GM18951 (cell line): ENCODE measurements at regions not wholly inside any gene's neighbourhood (a gene's known extent, or its start where the extent isn't known, plus 50 kb on each side); places are given as distances from the start of the nearest gene placed in this dataset.
"Not testable (repeated sequence)": the region's sequence is repeated elsewhere in the genome, so short reads cannot be mapped to it uniquely, and the experiment has no call there.

Experiments used
- POLR2A ChIP-seq: IDR thresholded peaks from 4 replicates; pipeline ENCODE4 v1.6.1; 2011; ENCODE audit warnings: mild to moderate bottlenecking; ENCODE audit not compliant: insufficient read length, insufficient read depth; ENCODE audit errors: extremely low read depth
- in situ Hi-C: fragments of 300-500 bp; cut with MboI; formaldehyde crosslinking; loops from one replicate; pipeline ENCODE4 v1.12.0; 2022; ENCODE audit warnings: low sequenced_read_pairs, mixed read lengths, inconsistent platforms; ENCODE audit not compliant: unreplicated experiment

DNA sequence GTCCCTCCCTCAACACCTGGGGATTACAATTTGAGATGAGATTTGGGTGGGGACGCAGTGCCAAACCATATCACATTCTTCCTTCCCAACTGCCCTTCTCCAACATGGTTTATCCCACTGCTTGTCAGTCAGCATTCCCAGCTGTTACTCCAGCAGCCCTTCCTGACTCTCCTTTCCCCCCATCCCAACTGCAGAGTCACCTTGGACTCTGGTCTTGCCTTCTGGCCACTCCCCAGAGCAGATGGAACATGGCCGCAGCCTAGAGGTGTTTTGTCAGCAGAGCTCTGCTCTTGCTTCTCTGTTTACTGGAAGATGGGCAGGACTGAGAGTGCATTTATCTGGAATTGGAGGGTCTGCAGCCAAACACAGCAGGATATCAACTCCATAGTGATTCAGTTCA, 51.2 kb upstream of the MEX3C start:
- in situ Hi-C loops = no loop called here
- TF ChIP-seq POLR2A = no peak

DNA sequence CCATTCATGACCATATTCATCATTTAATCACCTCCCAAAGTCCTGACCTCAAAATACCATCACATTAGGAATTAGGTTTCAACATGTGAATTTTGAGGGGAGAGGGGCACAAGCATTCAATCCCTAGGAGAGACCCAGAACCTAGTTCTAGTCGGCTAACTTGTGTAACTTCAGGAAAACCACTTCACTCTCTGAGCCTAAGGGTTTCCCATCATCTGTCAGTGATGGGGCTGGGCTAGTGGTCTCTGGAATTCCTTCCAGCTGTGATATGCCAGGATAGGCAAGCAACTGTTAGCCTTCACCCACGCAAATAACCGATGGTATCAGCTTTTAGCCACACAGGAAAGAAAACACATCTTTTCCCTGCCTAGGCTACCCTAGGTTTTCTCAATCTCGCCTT, 52.5 kb upstream of the MEX3C start:
- in situ Hi-C loops = no loop called here
- TF ChIP-seq POLR2A = no peak

DNA sequence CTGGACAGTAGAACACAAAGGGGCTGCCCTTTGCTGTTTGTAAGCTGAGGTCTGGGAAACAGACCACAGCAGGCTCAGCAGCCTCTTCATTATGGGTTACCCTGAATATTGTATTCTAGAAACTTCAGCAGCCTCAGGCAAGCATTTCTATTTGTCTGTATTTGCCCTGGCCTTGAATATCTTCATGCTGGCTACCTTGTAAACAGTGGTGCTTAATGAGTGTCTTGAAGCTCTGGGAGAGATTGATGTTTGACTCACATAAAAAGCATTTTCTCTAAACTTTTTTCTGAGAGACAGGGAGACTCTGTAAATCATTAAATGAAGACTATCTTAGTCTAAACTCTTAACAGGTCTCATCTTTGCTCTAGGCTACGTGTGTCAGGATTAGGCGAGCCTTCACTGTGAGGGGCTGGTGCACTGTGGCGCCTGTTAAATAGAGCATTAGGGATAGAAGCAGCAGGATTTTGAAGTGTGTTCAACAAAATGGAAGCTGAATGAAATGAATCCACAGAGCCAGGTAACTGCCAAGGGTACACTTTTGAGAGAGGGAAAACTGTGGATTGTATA, 53.1 kb upstream of the MEX3C start:
- no peak for TF ChIP-seq POLR2A
- in situ Hi-C loops = no loop called here

DNA sequence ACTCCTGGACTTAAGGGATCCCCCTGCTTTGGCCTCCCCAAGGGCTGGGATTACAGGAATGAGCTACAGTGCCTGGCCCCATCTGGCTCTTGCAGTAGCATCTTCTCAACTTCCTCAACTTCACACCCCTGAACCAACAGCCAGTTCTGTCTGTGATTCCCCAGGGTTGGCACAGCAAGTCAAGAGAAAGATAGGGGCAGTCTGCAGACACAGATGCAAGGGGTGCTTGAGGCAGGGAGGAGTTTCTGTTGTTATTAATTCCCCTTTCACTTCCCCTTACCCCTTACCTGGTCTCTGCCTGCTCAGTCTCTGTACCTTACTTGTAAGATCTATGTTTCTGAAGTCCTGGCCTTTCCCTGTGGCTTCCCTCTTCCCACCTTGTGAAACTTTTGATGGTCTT, 54.1 kb upstream of the MEX3C start:
- in situ Hi-C loops = no loop called here
- TF ChIP-seq POLR2A = no peak

DNA sequence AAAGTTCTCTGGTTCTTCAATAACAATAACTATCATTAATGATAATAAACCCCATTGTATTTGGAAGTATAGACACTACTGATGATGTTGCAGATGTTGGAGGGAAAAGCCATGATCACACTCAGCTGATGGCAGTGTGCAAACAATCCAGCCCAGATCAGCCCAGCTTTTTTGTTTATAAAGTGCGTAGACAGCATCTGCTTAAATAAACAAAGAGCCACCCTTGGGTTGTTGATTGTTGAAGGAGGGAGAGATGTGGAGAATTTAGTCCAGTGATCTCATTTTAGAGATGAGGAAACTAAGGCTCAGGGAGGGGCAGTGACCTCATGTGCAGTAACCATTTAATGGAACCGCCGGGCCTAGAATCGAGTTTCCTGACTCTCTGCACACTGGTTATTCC, 56.0 kb upstream of the MEX3C start:
- no peak for TF ChIP-seq POLR2A
- in situ Hi-C loops = no loop called here

DNA sequence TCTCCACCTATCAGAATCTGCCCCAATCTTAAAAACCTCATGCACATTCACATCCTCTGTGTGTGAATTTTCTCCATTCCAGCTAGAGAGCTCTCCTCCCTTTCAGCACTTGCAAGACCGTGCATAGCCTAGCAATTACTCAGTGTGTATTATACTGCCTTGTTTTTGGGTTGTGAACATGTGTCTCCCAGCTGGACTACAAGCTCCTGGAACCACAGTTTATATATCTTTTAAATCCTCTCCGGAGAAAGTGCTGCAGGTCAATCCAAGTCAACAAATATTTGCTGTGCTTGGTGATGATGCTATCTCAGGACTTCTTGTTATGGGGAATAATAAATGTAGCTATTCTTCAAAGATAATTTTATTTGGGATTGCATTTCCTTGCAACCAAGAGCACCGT, 58.2 kb upstream of the MEX3C start:
- in situ Hi-C loops = no loop called here
- no peak for TF ChIP-seq POLR2A

DNA sequence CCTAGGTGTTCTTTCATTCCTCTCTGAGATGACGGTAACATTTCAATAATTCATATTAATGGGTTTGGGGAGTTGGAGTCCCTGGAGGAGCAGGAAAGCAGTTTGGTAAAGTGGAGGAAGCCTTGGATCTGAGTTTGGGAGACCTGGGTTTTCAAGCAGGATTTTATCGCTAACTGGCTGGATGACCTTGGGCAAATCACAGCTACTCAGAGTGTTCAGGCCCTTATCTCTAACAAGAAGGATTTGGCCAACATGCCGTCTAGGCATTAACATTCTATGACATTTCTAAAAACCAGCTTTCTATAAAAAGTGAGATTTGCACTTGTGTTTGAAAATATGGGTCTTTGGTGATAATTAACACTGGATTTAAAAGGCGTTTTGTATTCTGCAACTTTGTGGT, 59.7 kb upstream of the MEX3C start:
- in situ Hi-C loops = no loop called here
- TF ChIP-seq POLR2A = no peak

DNA sequence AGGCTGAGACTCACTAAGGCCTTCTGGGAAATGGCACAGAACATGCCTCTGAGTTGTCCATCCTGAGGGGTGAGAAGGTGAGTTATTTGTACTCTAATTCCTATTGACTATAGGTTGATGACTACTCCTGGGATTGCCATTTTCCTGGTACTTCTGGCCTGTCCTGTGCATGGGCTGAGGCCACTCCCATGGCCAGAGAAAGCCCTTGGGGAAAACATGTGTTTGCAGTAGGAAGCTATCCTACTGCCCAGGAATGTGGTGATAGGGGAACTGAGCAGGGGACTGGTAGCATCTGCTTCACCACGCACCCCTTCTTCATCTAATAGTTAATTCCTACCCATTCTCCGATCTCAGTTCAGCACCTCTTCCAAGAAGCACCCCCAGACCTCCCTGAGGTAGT, 62.6 kb upstream of the MEX3C start:
- in situ Hi-C loops = no loop called here
- no peak for TF ChIP-seq POLR2A

DNA sequence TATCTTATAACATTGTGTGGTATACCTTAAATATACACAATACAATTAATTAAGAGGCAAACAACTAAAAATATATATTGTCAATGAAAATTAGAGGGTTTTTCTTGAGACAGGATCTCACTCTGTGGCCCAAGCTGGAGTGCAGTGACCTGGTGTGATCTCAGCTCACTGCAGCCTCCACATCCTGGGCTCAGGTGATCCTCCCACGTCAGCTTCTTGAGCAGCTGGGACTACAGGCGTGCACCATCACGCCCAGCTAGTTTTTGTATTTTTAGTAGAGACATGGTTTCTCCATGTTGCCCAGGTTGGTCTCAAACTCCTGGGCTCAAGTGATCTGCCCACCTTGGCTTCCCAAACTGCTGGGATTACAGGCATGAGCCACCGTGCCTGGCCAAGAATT, 68.6 kb upstream of the MEX3C start:
- in situ Hi-C loops = not testable (repeated sequence)

DNA sequence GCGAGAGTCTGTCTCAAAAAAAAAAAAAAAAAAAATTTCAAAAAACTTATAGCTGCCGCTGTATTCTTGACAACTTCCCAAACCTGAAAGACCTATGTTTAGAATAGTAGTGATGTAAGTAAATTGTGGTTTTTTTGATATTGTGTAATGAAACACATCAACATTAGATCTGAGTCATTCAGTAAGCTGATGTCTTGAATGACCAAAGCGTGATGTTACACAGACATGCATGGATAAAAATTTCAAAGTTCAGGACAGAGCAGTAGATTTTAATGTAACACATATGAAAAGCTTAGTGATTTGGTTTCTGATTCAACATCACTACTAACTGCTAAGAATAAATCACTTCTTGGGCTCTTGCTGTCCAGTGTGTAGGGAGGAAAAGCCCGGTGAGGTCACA, 69.3 kb upstream of the MEX3C start:
- in situ Hi-C loops = no loop called here
- no peak for TF ChIP-seq POLR2A

DNA sequence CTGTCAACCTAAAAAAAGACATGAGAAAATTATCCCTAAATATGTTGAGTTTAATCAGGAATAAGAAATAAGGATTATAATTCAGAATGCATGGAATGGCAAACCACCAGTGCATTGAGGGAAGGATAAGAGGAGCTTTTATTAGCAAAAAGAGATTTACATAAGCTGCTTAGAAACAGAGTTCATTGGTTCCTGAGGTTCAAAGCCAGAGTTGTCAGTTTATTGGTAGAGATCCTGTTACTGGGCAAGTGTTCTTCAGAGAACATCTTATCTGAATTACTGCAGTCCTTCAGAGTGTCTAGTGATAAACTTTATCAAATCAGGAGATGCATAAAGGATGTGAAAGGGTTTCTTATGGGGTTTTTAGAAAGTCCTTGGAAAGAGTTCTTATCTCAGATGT, 76.0 kb upstream of the MEX3C start:
- in situ Hi-C loops = no loop called here
- TF ChIP-seq POLR2A = no peak

DNA sequence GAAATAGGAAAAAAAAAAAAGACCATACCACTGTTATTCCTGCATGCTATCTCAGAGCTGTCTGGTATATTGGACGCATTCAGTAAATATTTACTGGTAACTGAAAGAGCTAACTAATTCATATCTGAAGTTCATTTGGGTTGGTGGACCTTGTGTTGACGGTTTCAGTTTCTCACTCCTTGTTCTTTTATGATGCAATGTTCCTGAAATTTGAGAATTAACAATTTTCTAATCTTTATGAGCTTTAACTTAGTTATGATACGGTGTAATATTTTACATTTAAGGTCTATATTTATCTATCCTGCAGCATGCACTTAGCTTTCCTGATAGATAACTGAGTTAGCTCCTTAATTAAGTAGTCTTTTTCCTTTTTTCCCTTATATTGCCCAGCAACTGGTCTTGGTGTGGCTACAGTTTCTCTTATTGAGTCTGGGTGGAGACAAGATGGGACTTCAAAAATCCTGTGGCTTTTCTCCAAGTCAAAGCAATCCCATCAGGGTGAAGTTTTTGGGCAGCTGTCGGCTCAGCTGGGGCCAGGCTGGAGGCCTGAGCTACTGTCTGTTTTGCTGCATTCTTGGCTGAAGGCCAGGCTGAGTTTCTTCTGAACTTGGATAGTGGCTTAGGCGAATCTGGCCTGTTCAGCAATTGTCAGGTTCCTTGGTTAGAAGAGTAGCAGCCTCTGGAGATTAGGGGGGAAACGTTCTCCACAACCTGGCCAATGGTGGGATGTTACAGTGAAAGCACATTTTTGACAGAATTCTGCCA, 78.4 kb upstream of the MEX3C start:
- in situ Hi-C loops = no loop called here
- TF ChIP-seq POLR2A = no peak

DNA sequence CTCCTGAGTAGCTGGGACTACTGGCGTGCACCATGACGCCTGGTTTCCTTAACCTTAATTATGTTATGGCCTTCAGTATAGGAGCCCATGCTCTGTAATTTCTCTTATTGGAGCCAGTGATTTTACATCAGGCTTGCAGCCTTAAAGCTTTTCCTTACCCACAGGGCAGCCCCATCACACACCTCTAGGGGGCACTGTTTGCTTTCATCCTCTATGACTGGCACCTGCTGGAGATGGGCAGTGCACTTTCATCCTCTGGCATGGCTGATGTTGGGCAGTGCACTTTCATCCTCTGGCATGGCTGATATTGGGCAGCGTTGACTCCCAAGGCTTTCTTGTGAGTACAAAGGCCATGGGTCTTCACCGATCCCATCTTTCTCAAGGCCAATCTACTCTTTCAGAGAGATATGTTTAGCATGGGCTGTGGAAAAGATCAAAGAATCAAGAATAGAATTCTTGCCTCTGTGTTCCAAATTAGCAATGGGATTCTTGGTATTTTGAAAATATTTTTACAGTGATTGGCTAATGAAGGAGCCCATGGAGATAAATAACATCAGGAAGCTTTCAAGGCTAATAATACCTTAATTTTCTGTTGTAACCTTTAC, 80.7 kb upstream of the MEX3C start:
- TF ChIP-seq POLR2A = no peak
- in situ Hi-C loops = no loop called here

DNA sequence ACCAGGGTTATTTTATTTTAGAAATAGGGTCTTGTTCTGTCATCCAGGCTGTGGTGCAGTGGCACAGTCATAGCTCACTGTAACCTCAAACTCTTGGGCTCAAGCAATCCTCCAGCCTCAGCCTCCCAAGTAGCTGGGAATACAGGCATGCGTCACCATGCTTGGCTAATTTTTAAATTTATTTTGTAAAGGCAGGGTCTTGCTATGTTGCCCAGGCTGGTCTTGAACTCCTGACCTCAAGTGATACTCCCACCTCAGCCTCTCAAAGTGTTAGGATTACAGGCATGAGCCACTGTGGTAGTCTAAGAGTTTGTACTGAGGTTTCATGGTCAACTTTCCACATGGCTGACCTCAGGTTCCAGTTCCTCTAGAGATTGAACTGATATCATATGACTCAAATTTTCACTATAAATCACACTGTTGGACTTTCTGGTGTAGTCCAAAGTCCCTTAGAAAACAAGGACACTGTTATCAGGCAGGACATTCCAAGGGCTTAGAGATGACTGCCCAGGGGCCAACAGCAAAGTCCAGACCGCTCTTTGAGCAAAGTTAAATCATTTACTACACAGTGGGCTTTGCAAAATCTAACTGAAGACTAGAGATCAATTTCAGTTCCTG, 82.0 kb upstream of the MEX3C start:
- in situ Hi-C loops = no loop called here
- TF ChIP-seq POLR2A = no peak
